Neutrophil (primary cell): ENCODE measurements at regions not wholly inside any gene's neighbourhood (a gene's known extent, or its start where the extent isn't known, plus 50 kb on each side); places are given as distances from the start of the nearest gene placed in this dataset.

ENCODE experiments used
- H3K27ac ChIP-seq: fragments of 200-600 bp; sonication (generic); 2 replicates; pipeline ENCODE4 v1.5.1; 2016; ENCODE audit warnings: mild to moderate bottlenecking, moderate library complexity
- H3K27me3 ChIP-seq: fragments of 200-600 bp; sonication (generic); 2 replicates; pipeline ENCODE4 v1.6.0; 2016; ENCODE audit warnings: mild to moderate bottlenecking
- H3K36me3 ChIP-seq: fragments of 200-600 bp; sonication (generic); 2 replicates; pipeline ENCODE4 v1.5.1; 2017
- H3K4me1 ChIP-seq, 2 experiments: fragments of 200-600 bp in 1 of 2; sonication (generic) in 1 of 2; 1 replicate in 1 of 2; 2 replicates in 1 of 2; pipeline versions ENCODE4 v1.5.1 to v1.6.1; 2013 to 2016; ENCODE audit warnings: low read depth in 1 of 2, low read length in 1 of 2, mild to moderate bottlenecking in 1 of 2, moderate library complexity in 1 of 2; ENCODE audit not compliant: control insufficient read depth in 1 of 2, insufficient read depth in 1 of 2
- H3K4me3 ChIP-seq, 2 experiments: fragments of 200-600 bp in 1 of 2; sonication (generic) in 1 of 2; 1 replicate in 1 of 2; 2 replicates in 1 of 2; pipeline ENCODE4 v1.5.1; 2013 to 2016; ENCODE audit warnings: low read depth in 1 of 2, low read length in 1 of 2, mild to moderate bottlenecking in 1 of 2, moderate library complexity in 1 of 2
- H3K9me3 ChIP-seq: fragments of 200-600 bp; sonication (generic); 2 replicates; pipeline ENCODE4 v1.5.1; 2016
- CTCF ChIP-seq: fragments of 200-600 bp; sonication (generic); IDR thresholded peaks from 2 replicates; pipeline ENCODE4 v1.5.1; 2016; ENCODE audit warnings: antibody characterized with exemption

GRCh38 chr7:79548727-79549126, 95.3 kb upstream of the MAGI2 start:
- no peaks in the 10 kb centered on the region for H3K4me1 ChIP-seq
- no peaks in the 10 kb centered on the region for H3K27me3 ChIP-seq
- no peaks in the 10 kb centered on the region for H3K36me3 ChIP-seq
- no peak for TF ChIP-seq CTCF
- H3K27ac ChIP-seq: no peak overlapping the region
- no peak overlapping the region for H3K4me3 ChIP-seq
- no peaks in the 10 kb centered on the region for H3K9me3 ChIP-seq

GRCh38 chr7:79547132-79547531, 93.7 kb upstream of the MAGI2 start:
- Histone ChIP-seq H3K36me3 (no peaks in the 10 kb centered on the region), H3K4me3 (no peak overlapping the region), H3K27ac (no peak overlapping the region), H3K4me1 (no peaks in the 10 kb centered on the region), H3K9me3 (no peaks in the 10 kb centered on the region), H3K27me3 (no peaks in the 10 kb centered on the region)
- TF ChIP-seq CTCF: no peak

GRCh38 chr7:79540592-79540991, 87.1 kb upstream of the MAGI2 start:
- Histone ChIP-seq H3K27ac (no peak overlapping the region), H3K27me3 (no peaks in the 10 kb centered on the region), H3K9me3 (no peaks in the 10 kb centered on the region), H3K36me3 (no peaks in the 10 kb centered on the region), H3K4me1 (no peaks in the 10 kb centered on the region), H3K4me3 (no peak overlapping the region)
- no peak for TF ChIP-seq CTCF

GRCh38 chr7:79534128-79534527, 80.7 kb upstream of the MAGI2 start:
- TF ChIP-seq CTCF: no peak
- H3K4me3 ChIP-seq: no peak overlapping the region
- no peaks in the 10 kb centered on the region for H3K9me3 ChIP-seq
- H3K36me3 ChIP-seq: no peaks in the 10 kb centered on the region
- no peaks in the 10 kb centered on the region for H3K4me1 ChIP-seq
- no peak overlapping the region for H3K27ac ChIP-seq
- H3K27me3 ChIP-seq: no peaks in the 10 kb centered on the region

GRCh38 chr7:79531905-79532664, 78.6 kb upstream of the MAGI2 start:
- H3K27ac ChIP-seq: no peak overlapping the region
- no peak overlapping the region for H3K4me3 ChIP-seq
- no peaks in the 10 kb centered on the region for H3K4me1 ChIP-seq
- H3K27me3 ChIP-seq: no peaks in the 10 kb centered on the region
- no peak for TF ChIP-seq CTCF
- no peaks in the 10 kb centered on the region for H3K36me3 ChIP-seq
- H3K9me3 ChIP-seq: no peaks in the 10 kb centered on the region
